GM23248 (cell line): ENCODE measurements at regions not wholly inside any gene's neighbourhood (a gene's known extent, or its start where the extent isn't known, plus 50 kb on each side); places are given as distances from the start of the nearest gene placed in this dataset.

Source experiments
- DNase-seq: peaks from one replicate; pipeline ENCODE4 v3.0.0-alpha.2; 2015
- H2AFZ ChIP-seq: fragments of 200-600 bp; sonication (generic); 2 replicates; pipeline ENCODE4 v1.6.1; 2016; ENCODE audit warnings: antibody characterized with exemption
- H3F3A ChIP-seq: fragments of 200-600 bp; sonication (generic); 2 replicates; pipeline ENCODE4 v1.6.1; 2016; ENCODE audit warnings: mild to moderate bottlenecking, antibody characterized with exemption, mixed run types; ENCODE audit not compliant: insufficient read depth
- H3K27ac ChIP-seq: fragments of 200-600 bp; sonication (generic); 2 replicates; pipeline ENCODE4 v1.5.1; 2016; ENCODE audit warnings: mild to moderate bottlenecking
- H3K27me3 ChIP-seq: fragments of 200-600 bp; sonication (generic); replicated peaks from 2 replicates; pipeline ENCODE4 v1.6.1; 2016; ENCODE audit warnings: mild to moderate bottlenecking; ENCODE audit not compliant: insufficient read depth
- H3K36me3 ChIP-seq: fragments of 200-600 bp; sonication (generic); 2 replicates; pipeline ENCODE4 v1.6.1; 2016; ENCODE audit warnings: low read depth, mild to moderate bottlenecking
- H3K4me1 ChIP-seq: fragments of 200-600 bp; sonication (generic); 2 replicates; pipeline ENCODE4 v1.6.1; 2016; ENCODE audit warnings: mild to moderate bottlenecking; ENCODE audit not compliant: insufficient read depth
- H3K4me2 ChIP-seq: fragments of 200-600 bp; sonication (generic); one replicate; pipeline ENCODE4 v1.6.1; 2016; ENCODE audit warnings: mild to moderate bottlenecking; ENCODE audit not compliant: unreplicated experiment
- H3K4me3 ChIP-seq: fragments of 200-600 bp; sonication (generic); 2 replicates; pipeline ENCODE4 v1.5.1; 2016; ENCODE audit warnings: mild to moderate bottlenecking
- H3K79me2 ChIP-seq: fragments of 200-600 bp; sonication (generic); 2 replicates; pipeline ENCODE4 v1.6.1; 2016; ENCODE audit warnings: mild to moderate bottlenecking; ENCODE audit not compliant: insufficient read depth
- H3K9ac ChIP-seq: fragments of 200-600 bp; sonication (generic); 2 replicates; pipeline ENCODE4 v1.6.1; 2016; ENCODE audit warnings: mild to moderate bottlenecking
- H3K9me2 ChIP-seq: fragments of 200-600 bp; sonication (generic); 2 replicates; pipeline ENCODE4 v1.6.1; 2016; ENCODE audit warnings: mixed run types, mild to moderate bottlenecking, moderate library complexity; ENCODE audit not compliant: insufficient read depth
- H3K9me3 ChIP-seq: fragments of 200-600 bp; sonication (generic); one replicate; pipeline ENCODE4 v1.6.1; 2017; ENCODE audit warnings: low read depth
- H4K20me1 ChIP-seq: fragments of 200-600 bp; sonication (generic); 2 replicates; pipeline ENCODE4 v1.6.0; 2016; ENCODE audit not compliant: insufficient read depth
- EZH2 ChIP-seq: fragments of 200-600 bp; sonication (generic); IDR thresholded peaks from 2 replicates; pipeline ENCODE4 v1.6.1; 2018; ENCODE audit warnings: antibody characterized with exemption, mild to moderate bottlenecking; ENCODE audit not compliant: insufficient read depth, poor library complexity, severe bottlenecking
- EZH2phosphoT487 ChIP-seq: fragments of 200-600 bp; sonication (generic); IDR thresholded peaks from 2 replicates; pipeline ENCODE4 v1.6.1; 2018; ENCODE audit warnings: antibody characterized with exemption, moderate library complexity, mild to moderate bottlenecking, low read depth; ENCODE audit not compliant: insufficient read depth
- WGBS, 2 experiments: methylation state at CpG; one replicate each; pipeline ENCODE4 v1.1.6; 2015 to 2017; ENCODE audit warnings: low lambda C conversion rate in 2 of 2, low coverage in 1 of 2; ENCODE audit errors: missing lambda C conversion rate in 2 of 2; 5-methylcytosine and 5-hydroxymethylcytosine counted together
- in situ Hi-C: fragments of 300-500 bp; cut with MboI; formaldehyde crosslinking; loops from 2 replicates; pipeline ENCODE4 v1.15.0; 2020

DNA sequence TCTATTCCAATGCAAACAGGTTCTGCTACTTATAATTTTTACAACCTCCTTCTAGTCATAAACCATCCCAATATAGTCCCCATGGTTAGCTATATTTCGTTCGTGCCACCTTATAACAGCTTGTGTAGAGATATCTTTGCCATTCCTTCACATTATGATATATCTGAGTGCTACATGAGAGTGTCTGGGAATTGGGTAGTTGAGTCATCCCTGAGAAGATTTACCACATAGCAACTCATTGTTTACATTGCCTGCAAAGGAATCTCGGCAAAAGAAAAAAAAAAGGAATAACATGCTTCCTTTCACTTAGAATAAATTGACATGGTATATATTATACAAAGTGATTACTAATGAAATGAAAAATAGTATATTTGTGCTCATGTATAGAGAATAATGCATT, 86.0 kb upstream of the VGLL3 start:
- in situ Hi-C loops = no loop called here
- H3F3A ChIP-seq = no peaks in the 10 kb centered on the region
- no peak for TF ChIP-seq EZH2
- no peak for TF ChIP-seq EZH2phosphoT487
- WGBS, 2 experiments = 60 to 67% methylated on average over 3 of the region's 3 CpGs
- H3K4me3 ChIP-seq = no peak overlapping the region
- peak overlapping the region; percentile 41; the same call in 1 of the 2 replicates for H3K9ac ChIP-seq
- peaks cover 10% of the 10 kb centered on the region for H3K4me1 ChIP-seq
- no peaks in the 10 kb centered on the region for H3K27me3 ChIP-seq
- no peaks in the 10 kb centered on the region for H3K36me3 ChIP-seq
- H3K27ac ChIP-seq = peak overlapping the region; percentile 11
- H3K79me2 ChIP-seq = no peaks in the 10 kb centered on the region
- H2AFZ ChIP-seq = no peak overlapping the region
- no peaks in the 10 kb centered on the region for H3K9me3 ChIP-seq
- peak; percentile 80 for DNase-seq
- peak overlapping the region; percentile 44 for H3K4me2 ChIP-seq
- no peaks in the 10 kb centered on the region for H4K20me1 ChIP-seq
- no peaks in the 10 kb centered on the region for H3K9me2 ChIP-seq

DNA sequence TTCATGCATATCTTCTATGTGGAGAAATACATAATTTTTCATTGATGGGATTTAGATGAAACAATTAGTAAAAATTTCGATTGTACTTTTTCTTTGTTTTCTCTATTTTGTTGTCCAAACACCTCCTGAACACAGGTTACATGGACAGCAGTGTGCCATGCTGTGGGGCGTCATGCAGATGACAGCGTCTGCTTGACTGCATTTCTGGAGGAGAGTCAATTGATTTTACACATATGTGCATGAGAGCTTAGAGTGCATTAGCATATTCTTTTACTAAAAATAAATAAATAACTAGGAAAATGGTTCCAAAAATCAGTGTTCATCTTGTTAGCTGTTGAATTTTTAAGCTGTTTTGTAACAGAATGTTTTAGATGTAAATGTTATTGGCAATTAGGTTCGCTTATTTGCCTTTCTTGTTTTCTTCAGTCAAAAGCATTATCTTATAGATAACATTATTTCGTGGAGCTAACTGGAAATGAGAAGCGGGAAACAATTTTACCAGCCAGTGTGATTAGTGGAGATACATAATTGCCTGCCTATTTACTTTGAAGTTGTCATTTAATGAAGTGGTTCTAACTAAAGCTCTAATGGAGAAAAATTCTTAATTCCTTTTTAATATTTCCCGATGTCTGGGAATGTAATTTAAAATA, 82.7 kb upstream of the VGLL3 start:
- Histone ChIP-seq H2AFZ (no peak overlapping the region), H3K4me2 (no peak overlapping the region), H4K20me1 (no peaks in the 10 kb centered on the region), H3K79me2 (no peaks in the 10 kb centered on the region), H3K9me2 (no peaks in the 10 kb centered on the region), H3K4me3 (no peak overlapping the region), H3K36me3 (no peaks in the 10 kb centered on the region), H3K9me3 (no peaks in the 10 kb centered on the region), H3K27ac (no peak overlapping the region), H3F3A (no peaks in the 10 kb centered on the region), H3K9ac (no peak overlapping the region), H3K4me1 (peaks cover 10% of the 10 kb centered on the region), H3K27me3 (no peaks in the 10 kb centered on the region)
- TF ChIP-seq EZH2 (no peak), EZH2phosphoT487 (no peak)
- no peak for DNase-seq
- in situ Hi-C loops = no loop called here
- 87% methylated on average over 7 of the region's 7 CpGs for WGBS, 2 experiments

DNA sequence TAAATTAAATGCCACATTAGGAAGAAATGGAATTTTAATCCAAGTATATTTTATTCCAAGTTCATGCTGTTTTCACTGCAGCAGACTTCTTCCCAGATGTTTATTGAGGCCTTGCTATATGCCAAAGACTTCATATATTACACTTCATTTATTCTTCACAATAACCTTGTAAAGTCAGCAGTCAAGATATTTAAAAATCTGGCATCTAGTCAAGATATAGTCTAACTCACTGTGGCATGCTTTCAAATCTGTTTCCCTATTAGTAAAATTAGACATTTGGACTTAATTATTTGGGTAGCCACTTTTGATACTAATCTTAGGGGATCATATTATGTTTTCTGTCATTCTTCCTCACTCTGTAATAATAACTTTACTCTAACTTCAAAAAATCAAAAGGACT, 81.5 kb upstream of the VGLL3 start:
- no peaks in the 10 kb centered on the region for H3K36me3 ChIP-seq
- no peak overlapping the region for H3K27ac ChIP-seq
- H3K4me3 ChIP-seq = no peak overlapping the region
- H3K27me3 ChIP-seq = no peaks in the 10 kb centered on the region
- H3F3A ChIP-seq = no peaks in the 10 kb centered on the region
- H3K4me1 ChIP-seq = peaks cover 9% of the 10 kb centered on the region
- H3K4me2 ChIP-seq = no peak overlapping the region
- TF ChIP-seq EZH2 = no peak
- TF ChIP-seq EZH2phosphoT487 = no peak
- H3K9me2 ChIP-seq = no peaks in the 10 kb centered on the region
- H3K9ac ChIP-seq = no peak overlapping the region
- in situ Hi-C loops = no loop called here
- no peak overlapping the region for H2AFZ ChIP-seq
- no peaks in the 10 kb centered on the region for H4K20me1 ChIP-seq
- no peak for DNase-seq
- H3K79me2 ChIP-seq = no peaks in the 10 kb centered on the region
- no peaks in the 10 kb centered on the region for H3K9me3 ChIP-seq

DNA sequence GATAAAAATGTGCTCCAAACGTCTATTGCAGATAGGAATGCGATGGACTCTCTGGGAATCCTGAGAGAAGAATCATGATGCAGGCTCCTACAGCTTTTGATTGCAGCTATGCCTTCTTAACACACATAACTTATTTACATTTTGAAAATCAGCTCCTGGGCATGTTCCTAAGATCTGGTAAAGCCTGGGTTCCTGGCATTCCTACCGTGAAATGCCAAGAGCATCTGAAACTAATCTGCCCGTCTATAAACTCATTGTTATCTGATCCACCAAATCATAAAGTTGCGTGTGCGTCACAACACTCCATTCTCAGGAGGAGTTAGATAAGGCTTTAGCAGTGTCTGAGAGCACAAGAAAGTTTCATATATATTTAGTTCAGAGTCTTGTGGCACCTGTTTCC, 79.0 kb upstream of the VGLL3 start:
- Histone ChIP-seq H3K4me2 (no peak overlapping the region), H3K4me3 (no peak overlapping the region), H3K9me2 (no peaks in the 10 kb centered on the region), H3K79me2 (no peaks in the 10 kb centered on the region), H3K27ac (no peak overlapping the region), H3K4me1 (no peaks in the 10 kb centered on the region), H2AFZ (no peak overlapping the region), H3F3A (no peaks in the 10 kb centered on the region), H3K9me3 (no peaks in the 10 kb centered on the region), H3K36me3 (no peaks in the 10 kb centered on the region), H3K27me3 (no peaks in the 10 kb centered on the region), H4K20me1 (no peaks in the 10 kb centered on the region), H3K9ac (no peak overlapping the region)
- no peak for DNase-seq
- in situ Hi-C loops = no loop called here
- 82 to 87% methylated on average over 6 of the region's 6 CpGs for WGBS, 2 experiments
- no peak for TF ChIP-seq EZH2

DNA sequence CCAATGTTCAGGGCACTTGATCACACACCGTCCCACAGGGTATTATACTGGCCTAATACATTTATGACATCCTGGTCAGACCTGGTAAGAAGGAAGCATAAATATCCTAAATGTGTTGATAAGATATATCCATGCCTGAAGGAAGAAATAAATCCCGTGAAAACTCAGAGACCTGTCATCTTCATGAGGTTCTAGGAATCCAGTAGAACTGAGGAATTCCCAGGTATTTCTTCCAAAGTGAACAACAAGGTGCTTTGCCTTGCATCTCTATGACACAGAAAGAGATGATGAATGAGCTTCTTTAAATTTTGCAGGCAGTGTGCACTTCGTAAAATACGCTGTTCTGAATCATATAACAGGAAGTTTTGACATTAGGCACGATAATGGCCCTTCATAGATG, 78.1 kb upstream of the VGLL3 start:
- in situ Hi-C loops = no loop called here
- H3K9me3 ChIP-seq = no peaks in the 10 kb centered on the region
- H3K27me3 ChIP-seq = no peaks in the 10 kb centered on the region

More for the DNA sequence above, 78.1 kb upstream of the VGLL3 start:
- no peak for DNase-seq
- Histone ChIP-seq H4K20me1 (no peaks in the 10 kb centered on the region), H3K4me2 (no peak overlapping the region), H3K4me1 (no peaks in the 10 kb centered on the region), H3K79me2 (no peaks in the 10 kb centered on the region), H3F3A (no peaks in the 10 kb centered on the region), H3K9ac (no peak overlapping the region), H2AFZ (no peak overlapping the region), H3K27ac (no peak overlapping the region), H3K36me3 (no peaks in the 10 kb centered on the region), H3K9me2 (no peaks in the 10 kb centered on the region), H3K4me3 (no peak overlapping the region)
- TF ChIP-seq EZH2phosphoT487 (no peak), EZH2 (no peak)
- WGBS, 2 experiments = 82 to 91% methylated on average over 5 of the region's 5 CpGs
